Activated CD4-positive, alpha-beta T cell treated with anti-CD3 and anti-CD28 coated beads for 1 hour (primary cell): ENCODE measurements at regions not wholly inside any gene's neighbourhood (a gene's known extent, or its start where the extent isn't known, plus 50 kb on each side); places are given as distances from the start of the nearest gene placed in this dataset.
"Not testable (repeated sequence)": the region's sequence is repeated elsewhere in the genome, so short reads cannot be mapped to it uniquely, and the experiment has no call there.

ENCODE experiments used
- DNase-seq: peaks from one replicate; pipeline ENCODE4 v3.0.0-alpha.2; 2020

DNA sequence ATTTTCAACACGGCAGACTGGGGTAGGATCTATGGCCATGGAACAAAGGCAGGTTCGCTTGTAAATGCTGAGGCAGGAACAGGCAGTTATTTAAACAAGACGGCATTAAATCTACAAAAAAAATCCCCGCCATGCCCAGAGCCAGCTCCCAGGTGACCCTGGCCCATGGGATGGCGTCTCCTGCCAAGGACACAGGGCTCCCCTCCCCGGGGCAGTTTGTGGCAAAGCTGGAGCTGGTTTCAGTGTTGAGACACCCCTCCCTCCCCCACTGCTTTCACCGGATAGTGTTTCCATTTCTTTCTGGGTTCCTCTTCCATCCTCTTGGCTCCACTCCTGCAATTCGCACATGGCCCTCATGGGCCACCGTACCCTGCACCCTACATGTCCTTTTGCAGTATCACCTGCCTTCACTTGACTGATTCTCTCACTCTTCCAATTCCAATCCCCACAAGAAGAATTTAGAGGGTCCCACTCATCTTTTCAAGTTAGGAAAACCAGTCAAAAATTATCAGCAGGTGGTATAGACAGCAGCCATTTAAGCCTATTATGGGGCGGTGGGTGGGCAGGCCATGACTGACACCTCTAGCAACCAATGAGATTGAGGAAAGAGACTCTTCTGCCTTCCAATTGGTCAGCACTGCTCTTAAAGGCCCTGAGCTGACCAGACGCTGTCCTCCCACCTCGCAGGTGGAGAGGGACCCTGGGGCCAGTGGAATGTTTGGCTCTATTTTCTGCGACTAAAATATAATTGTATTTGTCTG is 52.0 kb downstream of the OLIG1 start:
- no peak for DNase-seq

DNA sequence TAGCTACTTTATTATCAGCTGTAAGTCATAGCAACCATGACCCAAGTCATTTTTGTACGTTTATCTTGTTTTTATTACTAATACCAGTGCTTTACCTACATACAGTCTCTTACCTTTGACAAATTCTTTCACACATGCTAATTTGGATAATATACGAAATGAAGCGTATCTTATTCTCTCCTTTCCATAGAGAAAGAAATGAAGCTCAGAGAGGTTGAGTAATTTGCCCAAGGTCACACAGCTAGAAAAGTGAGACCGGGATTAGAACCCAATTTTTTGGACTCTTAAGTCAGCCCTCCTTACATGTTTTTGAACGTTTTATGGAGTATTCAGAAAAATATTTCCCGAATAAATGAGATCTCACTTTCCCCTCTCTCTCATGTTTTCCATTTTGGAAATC is 52.6 kb downstream of the OLIG1 start:
- no peak for DNase-seq

DNA sequence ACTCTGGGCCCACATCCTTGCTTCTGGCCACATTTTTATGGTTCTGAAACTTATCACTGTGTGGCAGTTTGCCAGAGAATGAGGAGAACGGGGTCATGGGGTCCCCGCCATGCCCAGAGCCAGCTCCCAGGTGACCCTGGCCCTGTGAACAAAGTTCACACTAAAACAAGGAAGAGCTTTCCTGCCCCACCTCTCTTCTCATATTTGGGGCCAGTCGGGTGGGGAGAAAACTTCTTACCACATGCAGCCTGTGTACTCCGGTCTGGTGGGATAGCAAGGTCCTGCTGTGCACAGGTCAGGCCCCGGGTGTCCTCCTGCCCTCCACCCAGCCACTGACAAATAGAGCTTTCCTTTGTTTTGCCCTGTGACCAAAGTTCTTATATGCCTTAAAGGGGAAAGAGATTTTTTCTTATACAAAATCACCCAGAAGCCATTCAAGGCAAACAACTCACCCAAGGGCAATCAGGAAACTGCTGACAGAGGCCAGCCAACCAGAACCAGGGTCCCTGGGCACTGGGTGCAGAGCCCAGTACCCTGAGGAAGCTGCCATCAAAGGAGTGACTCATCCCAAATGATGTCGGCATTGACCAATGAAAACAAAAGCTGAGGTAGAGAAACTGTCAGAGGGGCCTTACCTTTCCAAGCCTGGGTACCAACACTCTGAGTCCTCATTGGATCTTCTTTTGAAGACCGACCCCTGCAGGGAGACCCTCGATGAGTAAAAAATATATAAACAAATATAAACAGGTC is 53.6 kb downstream of the OLIG1 start:
- DNase-seq = no peak

DNA sequence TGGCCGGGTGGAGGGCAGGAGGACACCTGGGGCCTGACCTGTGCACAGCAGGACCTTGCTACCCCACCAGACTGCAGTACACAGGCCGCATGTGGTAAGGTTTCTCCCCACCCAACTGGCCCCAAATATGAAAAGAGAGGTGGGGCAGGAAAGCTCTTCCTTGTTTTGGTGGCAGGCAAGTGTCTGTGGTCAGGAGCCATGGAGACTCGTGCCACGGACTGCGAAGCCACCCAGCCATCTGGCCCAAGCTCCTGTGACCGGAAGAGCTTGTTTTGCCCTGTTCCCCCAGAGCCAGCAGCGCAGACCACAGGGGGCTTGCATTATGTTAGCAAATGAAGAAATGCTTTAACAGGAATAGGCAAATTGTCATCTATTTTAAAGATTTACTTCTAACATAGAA is 54.9 kb downstream of the OLIG1 start:
- DNase-seq = no peak

DNA sequence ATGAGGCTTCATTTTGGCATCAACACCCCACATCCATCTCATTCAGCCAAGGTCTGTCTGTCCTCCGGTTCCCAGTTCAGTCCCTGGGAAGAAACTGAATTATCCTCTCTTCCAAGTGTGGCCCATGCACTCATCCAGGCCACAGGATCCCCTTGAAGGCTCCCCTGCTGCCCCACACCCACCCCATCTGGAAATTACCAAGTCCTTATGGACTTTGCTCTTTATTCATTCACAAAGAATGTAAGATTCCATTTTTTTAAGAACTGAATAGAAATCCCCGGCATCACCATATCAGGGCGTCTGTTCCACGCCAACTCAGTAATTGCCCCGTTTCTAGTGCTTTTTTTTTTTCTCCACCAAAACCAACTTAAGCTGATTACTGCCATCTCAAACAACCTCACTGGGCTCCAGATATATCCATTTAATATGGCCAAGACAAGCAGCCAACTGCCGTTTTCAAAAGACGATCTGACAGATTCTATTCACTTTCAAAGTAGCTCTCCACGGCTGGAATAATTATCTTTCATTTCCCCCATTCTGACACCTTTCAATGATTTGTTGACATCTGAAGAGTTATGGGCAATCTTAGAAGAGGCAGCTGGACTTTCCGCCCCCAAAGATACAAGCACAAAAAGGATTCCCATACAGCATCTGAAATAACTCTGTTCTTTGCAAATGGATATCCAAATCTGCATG is 55.9 kb downstream of the OLIG1 start:
- no peak for DNase-seq

GRCh38 chr21:33126569-33126968 is 56.6 kb downstream of the OLIG1 start:
- no peak for DNase-seq

DNA sequence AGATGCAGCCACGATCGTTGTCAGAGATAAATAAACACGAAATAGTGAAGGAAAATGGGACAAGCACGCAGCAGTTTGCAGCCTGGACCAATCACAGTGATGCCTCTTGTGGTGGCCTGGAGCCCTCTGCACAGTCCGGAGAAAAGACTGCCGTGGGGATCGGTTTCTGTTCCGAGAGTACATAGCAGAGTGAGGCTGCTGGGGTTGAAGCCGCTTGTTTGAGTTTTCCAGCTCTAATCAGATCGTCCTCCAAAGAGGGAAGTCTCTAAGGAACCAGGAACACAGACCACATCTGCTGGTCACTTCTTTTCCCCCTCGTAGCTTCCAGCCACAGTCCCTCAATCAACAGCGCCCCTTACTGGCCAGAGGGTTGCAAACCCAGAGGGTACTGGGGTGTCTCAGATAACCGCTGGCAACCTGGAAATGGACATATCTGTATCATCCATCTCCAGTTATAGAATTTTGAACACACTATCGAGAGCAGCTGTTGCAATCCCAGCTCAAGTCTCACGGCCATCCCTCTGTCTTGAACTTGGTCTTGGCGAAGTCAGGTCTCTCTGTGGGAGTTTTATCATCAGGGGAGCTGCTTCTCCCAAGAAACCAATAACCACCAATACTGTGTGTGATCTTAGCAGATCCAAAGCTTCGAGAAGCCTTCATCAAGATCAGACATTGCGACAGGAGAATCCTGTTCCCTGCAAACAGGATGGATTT is 57.4 kb downstream of the OLIG1 start:
- DNase-seq = peak; percentile 28

DNA sequence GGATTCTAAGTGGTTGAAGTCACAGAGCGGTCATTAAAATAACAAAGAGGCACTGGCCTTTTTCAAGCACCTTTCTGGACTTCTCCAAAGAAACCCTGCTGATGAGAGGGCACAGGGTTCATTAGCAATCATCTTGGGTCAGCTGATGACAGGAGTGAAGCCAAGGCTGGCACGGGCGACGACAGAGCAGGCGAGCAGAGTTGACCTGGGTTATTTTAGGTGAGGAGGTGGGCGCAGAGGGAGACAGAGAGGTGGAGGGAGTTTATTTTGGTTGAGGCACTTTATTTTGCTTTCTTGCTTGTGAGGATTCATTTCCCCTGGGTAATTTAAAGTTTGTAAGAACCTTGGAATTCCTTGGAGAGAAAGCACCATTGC is 57.9 kb downstream of the OLIG1 start:
- no peak for DNase-seq

GRCh38 chr21:33128538-33128937 is 58.6 kb downstream of the OLIG1 start:
- DNase-seq = no peak

DNA sequence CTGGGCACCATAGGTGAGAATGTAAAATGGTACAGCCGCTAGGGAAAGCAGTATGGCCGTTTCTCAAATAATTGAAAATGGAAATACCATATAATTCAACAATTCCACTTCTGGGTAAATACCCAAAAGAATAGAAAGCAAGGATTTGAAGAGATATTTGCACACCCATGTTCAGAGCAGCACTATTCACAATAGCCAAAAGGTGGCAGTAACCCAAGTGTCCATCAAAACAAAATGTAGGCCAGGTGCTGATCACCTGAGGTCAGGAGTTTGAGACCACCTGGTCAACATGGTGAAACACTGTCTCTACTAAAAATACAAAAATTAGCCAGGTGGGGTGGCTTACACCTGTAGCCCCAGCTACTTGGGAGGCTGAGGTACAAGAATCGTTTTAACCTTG is 62.1 kb downstream of the OLIG1 start:
- DNase-seq = no peak

DNA sequence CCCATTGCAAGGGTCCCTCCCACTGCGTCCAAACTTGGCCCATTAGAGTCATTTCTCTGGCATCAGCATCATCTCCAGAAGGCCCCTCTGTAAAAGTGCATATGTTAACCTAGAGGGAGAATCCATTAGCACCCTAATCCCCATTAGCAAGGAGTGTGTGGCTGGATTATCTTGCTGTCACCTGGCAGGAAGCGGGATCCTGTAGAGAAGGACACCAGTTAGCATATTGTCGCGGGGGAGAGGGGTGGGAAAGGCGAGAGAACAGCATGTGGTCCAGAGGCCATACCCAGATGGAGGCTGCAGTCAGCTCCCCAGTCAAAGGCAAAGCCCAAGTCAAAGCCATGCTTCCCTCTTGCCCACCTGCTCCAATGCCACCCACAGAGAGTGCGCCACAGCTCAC is 64.0 kb downstream of the OLIG1 start:
- DNase-seq = no peak

DNA sequence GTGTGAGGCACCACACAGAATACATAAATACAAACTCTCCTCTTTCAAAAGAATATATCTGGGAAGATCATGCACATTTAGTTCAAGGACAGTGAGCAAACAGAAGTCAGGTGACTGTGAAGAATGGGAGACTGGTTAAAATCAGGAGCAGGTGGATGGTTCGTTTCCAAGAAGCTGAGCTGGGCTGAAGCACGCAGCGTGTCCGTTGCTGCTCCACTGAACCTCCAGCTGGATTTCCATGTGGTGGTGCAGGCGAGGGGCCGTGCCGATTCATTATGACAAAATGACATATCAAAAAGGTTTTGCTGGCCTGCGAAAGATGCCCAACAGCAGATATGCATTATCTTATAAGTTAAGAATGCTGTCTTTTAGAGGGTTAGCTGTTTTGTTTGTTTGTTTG is 66.0 kb downstream of the OLIG1 start:
- no peak for DNase-seq

DNA sequence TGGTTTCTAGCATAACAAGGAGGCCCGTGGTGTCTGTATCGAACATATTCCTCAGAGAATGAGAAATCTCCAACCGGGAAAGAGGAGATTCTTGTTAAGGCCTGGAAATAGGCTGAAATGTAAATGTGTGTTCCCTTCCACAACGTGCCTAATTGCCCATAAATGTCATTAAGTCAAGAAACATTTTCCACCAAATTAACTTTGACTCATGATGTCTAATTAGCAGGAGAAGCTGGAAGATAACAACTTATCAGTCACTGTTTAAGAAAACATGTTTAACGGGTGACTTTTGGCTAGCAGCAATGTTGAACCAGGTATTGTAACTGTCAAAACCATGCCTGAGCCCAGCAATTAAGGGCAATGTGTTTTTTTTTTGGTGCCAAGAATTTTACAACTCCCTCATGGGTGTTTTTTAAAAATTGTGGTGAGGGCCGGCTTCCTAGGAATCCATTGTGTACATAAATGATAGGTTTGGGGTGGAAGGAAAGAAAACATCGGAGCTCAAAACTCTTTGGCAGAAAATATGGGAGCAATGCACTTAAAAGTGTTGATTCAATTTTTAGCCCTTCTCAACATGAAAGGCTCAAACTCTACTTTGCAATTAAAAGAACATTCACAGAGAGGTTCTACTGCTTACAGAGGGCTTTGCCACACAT is 67.0 kb downstream of the OLIG1 start:
- no peak for DNase-seq

DNA sequence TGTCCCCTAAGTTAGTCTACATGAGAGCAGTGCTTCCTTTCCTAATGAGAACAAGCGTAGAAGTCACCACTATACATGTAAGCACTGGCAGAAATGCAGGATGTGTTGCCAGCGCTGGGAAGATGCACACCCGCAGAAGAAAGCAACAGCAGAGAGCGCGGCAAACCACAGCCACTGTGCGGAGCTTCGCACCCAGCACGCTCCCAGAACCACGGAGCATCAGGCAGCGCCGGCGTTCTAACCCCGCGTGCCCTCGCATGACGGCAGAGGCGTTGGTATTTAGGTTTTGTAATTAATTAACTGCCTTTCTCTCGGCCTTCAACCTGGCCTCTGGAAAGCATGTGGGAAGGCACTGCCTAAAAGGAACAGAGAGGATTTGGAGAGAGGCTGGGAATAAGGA is 69.1 kb downstream of the OLIG1 start:
- DNase-seq = no peak

DNA sequence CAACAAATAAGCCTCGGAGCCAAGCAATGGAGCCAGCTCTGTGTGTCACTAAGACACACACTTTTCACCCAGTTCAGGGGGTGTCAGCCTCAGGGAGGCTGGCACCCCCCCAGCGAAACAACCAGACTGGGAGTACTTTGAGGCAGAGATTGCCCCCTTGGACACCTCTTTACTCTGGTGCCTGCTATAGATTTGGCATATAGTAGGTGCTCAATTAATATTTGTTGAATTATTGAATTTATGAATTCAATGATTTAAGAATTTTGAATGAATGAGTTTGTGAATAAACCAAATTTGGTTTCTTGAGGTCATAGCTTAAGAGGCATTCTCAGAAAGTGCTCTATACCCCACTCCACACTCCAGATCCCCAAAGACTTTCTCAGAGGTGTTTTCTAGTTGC is 70.3 kb downstream of the OLIG1 start:
- no peak for DNase-seq

- no peak for DNase-seq
Measured at GRCh38 chr21:33146467-33146866, 76.5 kb downstream of the OLIG1 start.

- no peak for DNase-seq
Measured at GRCh38 chr21:33149181-33149580, 79.2 kb downstream of the OLIG1 start.

- DNase-seq = not testable (repeated sequence)
Measured at GRCh38 chr21:33150968-33151367, 78.8 kb upstream of the IFNAR2 start.

- DNase-seq = no peak
Measured at GRCh38 chr21:33151941-33152731, 77.6 kb upstream of the IFNAR2 start.

DNA sequence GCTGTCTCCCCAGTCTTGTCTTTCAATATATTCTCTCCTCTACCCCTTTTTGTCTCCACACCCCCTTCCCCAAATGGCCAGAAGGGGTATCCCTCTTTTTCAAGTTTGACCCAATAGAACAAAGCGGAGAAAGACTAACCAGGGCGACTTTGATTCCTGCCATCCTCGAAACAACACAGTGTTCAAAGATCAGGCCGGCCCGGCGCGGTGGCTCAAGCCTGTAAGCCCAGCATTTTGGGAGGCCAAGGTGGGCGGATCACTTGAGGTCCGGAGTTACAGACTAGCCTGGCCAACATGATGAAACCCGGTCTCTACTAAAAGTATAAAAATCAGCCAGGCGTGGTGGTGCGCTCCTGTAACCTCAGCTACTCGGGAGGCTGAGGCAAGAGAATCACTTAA is 77.0 kb upstream of the IFNAR2 start:
- no peak for DNase-seq

DNA sequence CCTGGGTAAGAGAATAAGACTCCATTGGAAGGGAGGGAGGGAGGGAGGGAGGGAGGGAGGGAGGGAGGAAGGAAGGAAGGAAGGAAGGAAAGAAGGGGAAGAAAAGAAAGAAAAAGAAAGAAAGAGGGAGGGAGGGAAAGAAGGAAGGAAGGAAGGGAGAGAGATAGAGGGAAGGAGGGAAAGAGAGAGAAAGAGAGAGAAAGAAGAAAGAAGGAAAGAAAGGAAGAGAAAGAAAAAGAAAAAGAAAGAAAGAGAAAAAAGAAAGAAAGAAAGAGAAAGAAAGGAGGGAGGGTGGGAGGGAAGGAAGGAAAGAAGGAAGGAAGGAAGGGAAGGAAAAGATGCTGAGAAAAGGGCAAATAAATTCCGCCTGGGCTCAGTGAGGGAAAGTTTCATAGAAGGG is 74.7 kb upstream of the IFNAR2 start:
- DNase-seq = no peak

- no peak for DNase-seq
Measured at GRCh38 chr21:33155422-33155821, 74.3 kb upstream of the IFNAR2 start.
